AG04449 (cell line): ENCODE measurements at regions not wholly inside any gene's neighbourhood (a gene's known extent, or its start where the extent isn't known, plus 50 kb on each side); places are given as distances from the start of the nearest gene placed in this dataset.

ENCODE experiments used
- CTCF ChIA-PET: fragments of 350-600 bp; formaldehyde crosslinking; extraction: SDS; loops from one replicate; lab custom pipeline; 2021; ENCODE audit warnings: antibody characterized with exemption; lab: Yijun Ruan, JAX
- POLR2A ChIA-PET: fragments of 400-600, 350-600 bp; formaldehyde crosslinking; extraction: SDS; loops from one replicate; lab custom pipeline; 2020; ENCODE audit warnings: antibody characterized with exemption, inconsistent platforms; lab: Yijun Ruan, JAX
- DNase-seq: peaks from one replicate; pipeline ENCODE4 v3.0.0-alpha.2; 2010; ENCODE audit warnings: low read depth, low spot score
- H3K4me3 ChIP-seq: 2 replicates; pipeline ENCODE4 v1.5.1; 2011; ENCODE audit warnings: low read depth, mild to moderate bottlenecking, control low read depth, low read length
- CTCF ChIP-seq: IDR thresholded peaks from one replicate; pipeline ENCODE4 v1.5.1; 2011; ENCODE audit warnings: mild to moderate bottlenecking, moderate library complexity, low read length, control low read depth, inconsistent platforms; ENCODE audit not compliant: insufficient read depth; ENCODE audit errors: missing control alignments

- no peak for TF ChIP-seq CTCF
- CTCF ChIA-PET: no interaction called here
- POLR2A ChIA-PET: no interaction called here
- no peak for DNase-seq
- H3K4me3 ChIP-seq: no peak overlapping the region
Observed at GRCh38 chr2:67694445-67694844, 297.3 kb downstream of the ETAA1 start.

DNA sequence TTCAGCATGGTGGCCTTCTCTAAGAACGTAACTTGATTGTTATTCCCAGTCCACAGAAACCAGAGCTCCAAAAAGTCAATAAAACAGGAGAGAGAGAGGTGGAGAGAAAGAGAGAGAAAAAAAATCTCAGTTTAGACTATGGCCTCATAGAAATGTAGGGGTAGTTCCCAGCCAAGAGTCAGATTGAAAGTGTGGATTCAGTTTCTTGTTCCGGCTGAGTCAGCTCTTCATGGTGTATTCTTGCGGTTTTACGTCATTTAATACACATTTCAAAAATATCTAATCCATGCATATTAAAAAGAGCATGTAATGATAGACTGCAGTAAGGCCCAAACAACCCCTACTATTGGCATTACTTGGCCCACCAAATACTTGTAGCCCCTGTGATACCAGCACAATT lies 303.9 kb downstream of the ETAA1 start:
- H3K4me3 ChIP-seq: no peak overlapping the region
- TF ChIP-seq CTCF: no peak
- CTCF ChIA-PET: no interaction called here
- no peak for DNase-seq
- POLR2A ChIA-PET: no interaction called here

DNA sequence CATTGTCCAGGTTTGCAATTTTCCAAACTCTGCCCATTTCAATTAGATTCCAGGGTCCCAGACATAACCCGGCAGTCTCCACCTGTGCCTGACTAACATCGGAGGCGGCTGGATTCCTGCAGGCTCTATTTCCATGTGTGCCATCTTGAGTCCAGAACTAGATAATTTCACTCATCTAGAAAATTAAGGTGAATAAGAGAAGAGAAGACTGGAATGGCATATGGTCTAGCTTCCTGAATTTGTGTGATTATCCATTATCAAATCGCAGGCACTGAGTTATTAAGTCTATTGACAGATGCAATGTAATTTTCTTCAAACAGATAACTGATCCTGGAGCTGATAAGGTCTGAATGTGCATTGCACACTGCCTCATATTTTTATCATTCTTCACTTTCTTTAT lies 305.2 kb downstream of the ETAA1 start:
- ChIA-PET POLR2A (no interaction called here), CTCF (no interaction called here)
- no peak for DNase-seq
- TF ChIP-seq CTCF: no peak
- H3K4me3 ChIP-seq: no peak overlapping the region

GRCh38 chr2:67702937-67703336 lies 305.8 kb downstream of the ETAA1 start:
- H3K4me3 ChIP-seq: no peak overlapping the region
- ChIA-PET POLR2A (no interaction called here), CTCF (no interaction called here)
- no peak for DNase-seq
- TF ChIP-seq CTCF: no peak

GRCh38 chr2:67706082-67706481 lies 308.9 kb downstream of the ETAA1 start:
- no peak overlapping the region for H3K4me3 ChIP-seq
- no peak for DNase-seq
- POLR2A ChIA-PET: no interaction called here
- TF ChIP-seq CTCF: no peak
- CTCF ChIA-PET: no interaction called here

- POLR2A ChIA-PET: no interaction called here
Observed at GRCh38 chr2:67707896-67708295, 310.8 kb downstream of the ETAA1 start.

More at GRCh38 chr2:67707896-67708295, 310.8 kb downstream of the ETAA1 start:
- DNase-seq: no peak
- CTCF ChIA-PET: no interaction called here
- TF ChIP-seq CTCF: no peak
- no peak overlapping the region for H3K4me3 ChIP-seq
